ENCODE measurements at regions not wholly inside any gene's neighbourhood (a gene's known extent, or its start where the extent isn't known, plus 50 kb on each side); places are given as distances from the start of the nearest gene placed in this dataset.
A peak's percentile ranks its signal among the peaks of the same experiment; 100 is the strongest.

GRCh38 chr1:178572604-178573003 lies 59.7 kb downstream of the TEX35 start:
- Histone ChIP-seq H3K4me1 (no peaks in the 10 kb centered on the region), H3K4me2 (no peak overlapping the region), H3K4me3 (no peak overlapping the region), H3K27ac (no peak overlapping the region), H3K9me3 (no peaks in the 10 kb centered on the region)
- DNase-seq (ENCODE audit: low read depth in 1 of 2, low spot score in 1 of 2) (no peak), ATAC-seq (peak in 1 of 2 experiments; percentile 26; a peak in 1 of 6 replicates), FAIRE-seq (no peak)
- ChIA-PET CTCF (interaction anchor here (1.0 to 1.5 kb wide), 3 partner anchors 10 to 29 kb away, joined by 3 to 4 read pairs (median 3); no protein-coding TSS in a partner anchor), POLR2A (no interaction called here)
- TF ChIP-seq RARB (CRISPR knock-in tag; IDR thresholded peaks at IDR 0.05) (no peak), KDM5A (IDR thresholded peaks at IDR 0.05) (no peak), FOXS1 (CRISPR knock-in tag; IDR thresholded peaks at IDR 0.05) (no peak), ZFP36 (IDR thresholded peaks at IDR 0.05; ENCODE audit: borderline replicate concordance, partially characterized antibody) (no peak)

GRCh38 chr1:178573330-178573729 lies 60.4 kb downstream of the TEX35 start:
- Histone ChIP-seq H3K9me3 (no peaks in the 10 kb centered on the region), H3K27ac (no peak overlapping the region), H3K4me2 (no peak overlapping the region), H3K4me3 (no peak overlapping the region), H3K4me1 (no peaks in the 10 kb centered on the region)
- no peak for DNase-seq (ENCODE audit: low read depth in 1 of 2, low spot score in 1 of 2)
- FAIRE-seq, result no peak
- ATAC-seq, result no peak
- POLR2A ChIA-PET, result no interaction called here
- TF ChIP-seq REST (IDR thresholded peaks at IDR 0.05) (no peak), ATOH8 (CRISPR knock-in tag; IDR thresholded peaks at IDR 0.05; ENCODE audit: low read depth) (no peak), CBX2 (IDR thresholded peaks at IDR 0.05; ENCODE audit: borderline replicate concordance, low read depth) (no peak), ZFP36 (IDR thresholded peaks at IDR 0.05; ENCODE audit: borderline replicate concordance, partially characterized antibody) (no peak), SMC3 (IDR thresholded peaks at IDR 0.05) (no peak), HDAC2 (IDR thresholded peaks at IDR 0.05) (no peak), RFX5 (IDR thresholded peaks at IDR 0.05) (no peak), EHF (CRISPR knock-in tag; IDR thresholded peaks at IDR 0.05) (no peak), JUNB (IDR thresholded peaks at IDR 0.05) (no peak), PHF8 (IDR thresholded peaks at IDR 0.05; ENCODE audit: borderline replicate concordance, low read depth) (no peak), MAZ (IDR thresholded peaks at IDR 0.05; ENCODE audit: borderline replicate concordance, low read depth, low read length) (no peak), NR3C1 (IDR thresholded peaks at IDR 0.05) (no peak), ZSCAN20 (CRISPR knock-in tag; IDR thresholded peaks at IDR 0.05) (no peak), HOXB13 (CRISPR knock-in tag; IDR thresholded peaks at IDR 0.05; ENCODE audit: low read depth) (no peak), KDM5A (IDR thresholded peaks at IDR 0.05) (no peak), EP300 (IDR thresholded peaks at IDR 0.05) (no peak), ESRRA (IDR thresholded peaks at IDR 0.05; ENCODE audit: borderline replicate concordance, low read length) (no peak), RARB (CRISPR knock-in tag; IDR thresholded peaks at IDR 0.05) (no peak), E2F6 (IDR thresholded peaks at IDR 0.05; ENCODE audit: borderline replicate concordance, low read depth) (no peak)
- 63% methylated on average over 3 of the region's 3 CpGs for WGBS (ENCODE audit: missing lambda C conversion rate)
- CTCF ChIA-PET, result interaction anchor here (1.0 to 1.5 kb wide), 2 partner anchors 11 to 30 kb away, joined by 3 read pairs; no protein-coding TSS in a partner anchor

GRCh38 chr1:178574345-178574744 lies 61.4 kb downstream of the TEX35 start:
- no peak overlapping the region for H3K4me2 ChIP-seq
- ATAC-seq (no peak), FAIRE-seq (no peak), DNase-seq (ENCODE audit: low read depth in 1 of 2, low spot score in 1 of 2) (no peak)
- TF ChIP-seq RARB (CRISPR knock-in tag; IDR thresholded peaks at IDR 0.05) (no peak), HOXA7 (CRISPR knock-in tag; IDR thresholded peaks at IDR 0.05) (no peak), BHLHE40 (IDR thresholded peaks at IDR 0.05; ENCODE audit: low read depth, low read length) (no peak), RFX5 (IDR thresholded peaks at IDR 0.05) (no peak), JUN (IDR thresholded peaks at IDR 0.05) (no peak), EHMT2 (IDR thresholded peaks at IDR 0.05; ENCODE audit: low read depth) (no peak), PHF8 (IDR thresholded peaks at IDR 0.05; ENCODE audit: borderline replicate concordance, low read depth) (no peak), CBX8 (IDR thresholded peaks at IDR 0.05) (no peak), CHD4 (IDR thresholded peaks at IDR 0.05; ENCODE audit: borderline replicate concordance) (no peak)
- no peaks in the 10 kb centered on the region for H3K4me1 ChIP-seq
- WGBS (ENCODE audit: missing lambda C conversion rate), result 66% methylated on average over 2 of the region's 2 CpGs
- no peak overlapping the region for H3K27ac ChIP-seq
- POLR2A ChIA-PET, result no interaction called here
- H3K9me3 ChIP-seq, result no peaks in the 10 kb centered on the region
- no peak overlapping the region for H3K4me3 ChIP-seq
- CTCF ChIA-PET, result no interaction called here
